ENCODE measurements at regions not wholly inside any gene's neighbourhood (a gene's known extent, or its start where the extent isn't known, plus 50 kb on each side); places are given as distances from the start of the nearest gene placed in this dataset.

DNA sequence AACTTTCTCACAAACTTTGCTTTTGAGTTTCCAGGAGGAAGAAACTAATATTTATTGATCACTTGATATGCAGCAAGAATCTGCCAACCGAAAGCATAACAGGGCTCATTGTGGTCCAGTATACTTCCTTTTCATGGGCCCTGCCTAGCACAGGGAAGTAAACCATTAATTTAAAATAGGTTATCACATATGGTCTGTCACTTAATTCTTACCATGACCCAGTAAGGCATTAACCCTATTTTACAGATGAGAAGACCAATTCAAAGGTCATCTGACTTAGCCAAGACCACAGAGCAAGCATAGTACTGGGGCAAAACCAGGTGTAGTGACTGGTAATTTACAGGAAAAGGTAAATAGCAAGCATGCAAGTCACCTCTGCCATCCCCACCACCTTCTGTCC, 336.9 kb upstream of the DMAC1 start:
- TF ChIP-seq POLR2A (IDR thresholded peaks at IDR 0.05; ENCODE audit: low read depth, low read length) (no peak), EZH2 (IDR thresholded peaks at IDR 0.05; ENCODE audit: borderline replicate concordance, low read depth, low read length, severe bottlenecking) (no peak), POLR2AphosphoS5 (IDR thresholded peaks at IDR 0.05; ENCODE audit: insufficient read depth, low read depth, low read length) (no peak), JUN (IDR thresholded peaks at IDR 0.05; ENCODE audit: borderline replicate concordance, insufficient read depth, insufficient read length, low read depth) (no peak), FOS (IDR thresholded peaks at IDR 0.05; ENCODE audit: borderline replicate concordance, insufficient read depth, low read length) (no peak)
- TF ChIP-seq, protein P1, sequence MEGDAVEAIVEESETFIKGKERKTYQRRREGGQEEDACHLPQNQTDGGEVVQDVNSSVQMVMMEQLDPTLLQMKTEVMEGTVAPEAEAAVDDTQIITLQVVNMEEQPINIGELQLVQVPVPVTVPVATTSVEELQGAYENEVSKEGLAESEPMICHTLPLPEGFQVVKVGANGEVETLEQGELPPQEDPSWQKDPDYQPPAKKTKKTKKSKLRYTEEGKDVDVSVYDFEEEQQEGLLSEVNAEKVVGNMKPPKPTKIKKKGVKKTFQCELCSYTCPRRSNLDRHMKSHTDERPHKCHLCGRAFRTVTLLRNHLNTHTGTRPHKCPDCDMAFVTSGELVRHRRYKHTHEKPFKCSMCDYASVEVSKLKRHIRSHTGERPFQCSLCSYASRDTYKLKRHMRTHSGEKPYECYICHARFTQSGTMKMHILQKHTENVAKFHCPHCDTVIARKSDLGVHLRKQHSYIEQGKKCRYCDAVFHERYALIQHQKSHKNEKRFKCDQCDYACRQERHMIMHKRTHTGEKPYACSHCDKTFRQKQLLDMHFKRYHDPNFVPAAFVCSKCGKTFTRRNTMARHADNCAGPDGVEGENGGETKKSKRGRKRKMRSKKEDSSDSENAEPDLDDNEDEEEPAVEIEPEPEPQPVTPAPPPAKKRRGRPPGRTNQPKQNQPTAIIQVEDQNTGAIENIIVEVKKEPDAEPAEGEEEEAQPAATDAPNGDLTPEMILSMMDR (IDR thresholded peaks at IDR 0.05; ENCODE audit: extremely low read depth in 1 of 2, insufficient read depth in 1 of 2, low read depth in 1 of 2, low read length in 2 of 2) = no peak
- TF ChIP-seq, protein P2, sequence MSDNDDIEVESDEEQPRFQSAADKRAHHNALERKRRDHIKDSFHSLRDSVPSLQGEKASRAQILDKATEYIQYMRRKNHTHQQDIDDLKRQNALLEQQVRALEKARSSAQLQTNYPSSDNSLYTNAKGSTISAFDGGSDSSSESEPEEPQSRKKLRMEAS (IDR thresholded peaks at IDR 0.05; ENCODE audit: insufficient read depth, insufficient read length) = no peak

Measured in endothelial cell of umbilical vein (primary cell).